Retina (tissue), 1 donor: ENCODE measurements at regions not wholly inside any gene's neighbourhood (a gene's known extent, or its start where the extent isn't known, plus 50 kb on each side); places are given as distances from the start of the nearest gene placed in this dataset.
"Not testable (repeated sequence)": the region's sequence is repeated elsewhere in the genome, so short reads cannot be mapped to it uniquely, and the experiment has no call there.

Source experiments
- DNase-seq: peaks from one replicate; pipeline ENCODE4 v3.0.0-alpha.2; 2016

DNA sequence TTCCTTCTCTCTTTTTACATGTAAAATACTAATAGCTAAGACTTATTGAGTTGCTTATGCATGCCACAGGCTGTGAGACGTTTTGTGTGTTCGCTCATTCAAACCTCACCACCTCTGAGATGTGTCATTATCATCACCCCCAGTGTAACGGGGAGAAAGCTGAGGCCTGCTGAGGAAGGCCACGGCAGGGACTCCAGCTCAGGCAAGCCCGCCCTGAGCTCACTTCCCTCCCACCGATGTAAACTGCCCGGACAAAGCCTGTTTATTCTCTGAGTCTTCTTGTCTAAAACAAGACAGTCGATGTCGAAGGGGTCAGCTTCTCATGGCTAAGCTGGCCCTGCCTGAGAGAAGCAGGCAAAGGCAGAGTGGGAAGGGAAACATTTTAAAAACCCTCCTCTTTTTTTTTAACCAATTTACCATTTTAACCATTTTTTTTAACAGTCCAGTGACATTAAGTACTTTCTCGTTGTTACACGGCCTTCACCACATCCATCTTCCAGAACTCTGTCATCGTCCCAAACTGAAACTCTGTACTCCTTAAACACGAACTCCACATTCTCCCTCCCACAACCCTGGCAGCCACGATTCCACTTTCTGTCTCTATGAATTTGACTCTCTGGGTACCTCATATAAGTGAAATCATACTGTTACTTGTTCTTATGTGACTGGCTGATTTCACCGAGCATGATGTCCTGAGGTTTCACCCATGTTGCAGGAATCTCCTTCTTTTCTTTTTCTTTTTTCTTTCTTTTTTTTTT, 204.8 kb upstream of the GALNT2 start:
- peak; percentile 50 for DNase-seq

DNA sequence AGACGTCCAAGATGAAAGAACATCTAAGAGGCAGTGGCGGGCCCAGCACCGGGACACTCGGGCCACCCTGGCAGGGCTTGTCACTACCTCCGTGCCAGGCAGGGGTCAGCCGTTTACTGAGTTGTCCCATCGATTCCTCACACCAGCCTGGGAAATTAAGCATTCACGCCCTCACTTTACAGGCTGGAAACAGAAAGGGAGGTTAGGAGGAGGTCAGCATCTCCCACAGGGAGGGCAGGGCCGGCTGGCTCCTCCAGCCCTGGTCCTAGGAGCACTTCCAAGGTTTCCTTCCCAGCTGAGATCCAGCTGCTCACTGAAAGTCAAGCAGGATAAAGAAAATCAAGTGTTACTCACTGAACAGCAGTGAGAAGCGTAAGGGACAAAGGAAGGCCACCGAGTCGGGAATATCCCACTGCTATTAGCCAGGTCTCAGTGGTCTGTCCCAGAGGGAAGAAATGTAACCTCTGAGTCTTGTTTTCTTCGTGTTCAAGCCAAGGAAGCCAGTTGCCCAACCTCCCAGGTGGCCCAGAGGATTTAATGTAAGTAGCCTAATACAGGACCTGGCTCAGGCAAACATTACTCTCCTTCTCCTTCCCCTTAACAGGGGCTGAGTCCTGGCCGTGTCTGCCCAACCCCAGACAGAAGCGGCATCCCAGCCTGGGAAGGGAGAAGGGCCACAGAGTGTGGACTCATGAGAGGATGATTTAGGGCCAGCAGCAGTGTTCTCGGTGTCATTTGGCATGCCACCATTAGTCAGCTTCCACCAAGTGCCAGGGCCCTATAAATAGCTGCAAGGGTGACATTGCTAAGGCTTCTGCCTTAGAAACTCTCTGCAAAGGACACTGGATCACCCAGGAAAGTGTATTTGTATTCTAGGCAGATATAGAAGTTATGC, 203.1 kb upstream of the GALNT2 start:
- peak; percentile 45 for DNase-seq

DNA sequence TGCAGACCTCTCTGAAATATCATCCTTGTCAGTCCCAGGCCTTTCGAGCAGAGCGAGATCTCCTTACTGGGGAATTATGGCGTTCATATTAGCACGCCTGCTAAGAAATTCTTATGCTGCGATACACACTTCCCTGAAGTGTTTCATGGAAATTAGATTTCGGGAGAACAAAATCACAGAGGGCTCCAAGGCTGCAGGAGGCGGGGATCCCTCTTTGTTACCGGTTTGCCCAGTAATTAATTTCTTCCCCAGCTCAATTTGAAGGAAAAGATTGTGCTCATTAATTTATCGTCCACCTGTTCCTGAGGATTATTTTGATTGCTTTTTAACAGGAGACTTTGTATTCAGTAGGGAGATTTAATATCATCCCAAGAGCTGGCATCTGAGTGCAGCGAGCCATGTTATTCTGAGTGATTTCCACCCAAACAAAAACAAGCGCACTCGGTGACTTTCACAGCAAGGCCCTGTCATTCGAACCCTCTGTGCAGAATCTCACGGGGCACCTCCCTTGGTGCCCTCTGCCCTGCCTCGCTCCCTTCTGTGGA, 202.3 kb upstream of the GALNT2 start:
- peak; percentile 52 for DNase-seq

DNA sequence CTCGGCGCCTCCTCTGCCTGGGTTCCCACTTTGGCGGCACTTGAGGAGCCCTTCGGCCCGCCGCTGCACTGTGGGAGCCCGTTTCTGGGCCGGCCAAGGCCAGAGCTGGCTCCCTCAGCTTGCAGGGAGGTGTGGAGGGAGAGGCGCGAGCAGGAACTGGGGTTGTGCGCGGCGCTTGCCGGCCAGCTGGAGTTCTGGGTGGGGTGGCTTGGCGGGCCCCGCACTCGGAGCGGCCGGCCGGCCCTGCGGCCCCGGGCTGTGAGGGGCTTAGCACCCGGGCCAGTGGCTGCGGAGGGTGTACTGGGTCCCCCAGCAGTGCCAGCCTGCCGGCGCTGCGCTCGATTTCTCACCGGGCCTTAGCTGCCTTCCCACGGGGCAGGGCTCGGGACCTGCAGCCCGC, 201.7 kb upstream of the GALNT2 start:
- DNase-seq: not testable (repeated sequence)

DNA sequence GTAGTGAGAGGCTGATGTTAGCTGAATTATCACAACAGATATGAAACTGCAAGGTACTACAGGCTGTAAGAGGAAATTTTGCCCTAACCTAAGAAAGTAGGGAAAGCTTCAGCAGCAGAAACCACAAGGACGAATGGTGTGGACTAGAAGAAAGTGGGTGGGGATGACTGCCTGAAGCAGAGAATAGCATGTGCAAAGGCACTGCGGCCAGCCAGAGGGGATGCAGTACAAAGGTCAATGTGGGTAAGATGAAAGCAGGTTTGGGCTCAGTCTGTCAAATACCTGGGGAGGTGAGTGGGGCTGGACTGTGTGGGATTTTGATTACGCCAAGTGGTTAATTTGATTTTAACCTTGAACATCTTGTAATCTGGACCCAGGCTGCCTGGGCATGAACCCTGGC, 199.3 kb upstream of the GALNT2 start:
- no peak for DNase-seq

DNA sequence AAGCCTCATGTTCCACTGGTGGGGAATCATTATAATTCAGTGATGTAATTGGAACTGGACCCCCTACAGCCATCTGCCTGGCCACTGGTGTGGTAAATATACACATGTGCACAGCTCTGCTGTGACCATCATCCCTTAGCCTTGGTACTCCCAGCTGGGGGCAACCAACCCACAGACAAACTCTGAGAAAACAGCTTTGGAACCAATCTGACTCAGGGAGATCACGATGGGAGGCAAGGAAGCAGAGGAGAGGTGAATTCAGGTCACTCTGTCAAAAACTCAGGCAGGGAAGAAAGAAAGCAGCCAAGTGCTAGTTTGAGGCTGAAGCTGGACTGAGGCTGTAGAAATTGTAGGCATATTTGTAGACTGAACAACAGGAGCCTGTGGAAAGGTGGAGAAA, 197.8 kb upstream of the GALNT2 start:
- no peak for DNase-seq

DNA sequence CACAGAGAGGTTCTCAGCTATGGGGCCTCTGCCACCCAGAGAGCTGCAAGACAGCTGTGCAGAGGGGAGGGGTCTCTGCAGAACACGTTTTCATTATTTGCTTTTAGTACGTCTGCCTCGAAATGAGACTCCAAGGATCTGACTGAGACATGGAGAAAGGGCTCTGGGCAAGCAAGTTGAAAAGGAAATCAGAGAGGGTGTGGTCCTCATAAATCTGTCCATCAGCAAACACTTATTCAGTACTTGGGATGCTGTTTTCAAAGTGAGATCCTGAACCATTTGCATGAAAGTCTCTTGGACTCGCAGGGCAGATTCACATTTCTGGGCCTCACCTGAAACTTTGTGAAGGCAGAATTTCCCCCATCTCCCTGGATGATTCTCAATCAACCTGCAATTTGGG, 197.4 kb upstream of the GALNT2 start:
- no peak for DNase-seq

DNA sequence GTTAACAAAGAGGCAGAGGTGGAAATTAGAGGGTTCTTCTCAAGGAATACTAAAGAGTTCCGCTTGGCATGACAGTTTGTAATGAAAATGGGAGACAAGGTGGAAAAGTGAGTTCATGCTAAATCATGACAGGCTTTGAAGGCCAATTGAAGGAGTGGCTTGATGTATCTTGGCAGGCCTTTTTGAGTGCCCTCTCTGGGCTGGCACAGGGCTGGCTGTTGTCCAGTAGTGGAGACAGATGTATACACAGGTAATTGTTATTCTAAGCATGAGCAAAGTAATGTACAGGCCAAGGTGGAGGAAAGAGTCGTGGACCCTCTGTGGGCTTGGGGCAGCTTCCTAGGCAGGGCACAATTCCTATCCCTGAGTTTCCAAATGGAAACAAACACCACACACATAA, 196.7 kb upstream of the GALNT2 start:
- no peak for DNase-seq

DNA sequence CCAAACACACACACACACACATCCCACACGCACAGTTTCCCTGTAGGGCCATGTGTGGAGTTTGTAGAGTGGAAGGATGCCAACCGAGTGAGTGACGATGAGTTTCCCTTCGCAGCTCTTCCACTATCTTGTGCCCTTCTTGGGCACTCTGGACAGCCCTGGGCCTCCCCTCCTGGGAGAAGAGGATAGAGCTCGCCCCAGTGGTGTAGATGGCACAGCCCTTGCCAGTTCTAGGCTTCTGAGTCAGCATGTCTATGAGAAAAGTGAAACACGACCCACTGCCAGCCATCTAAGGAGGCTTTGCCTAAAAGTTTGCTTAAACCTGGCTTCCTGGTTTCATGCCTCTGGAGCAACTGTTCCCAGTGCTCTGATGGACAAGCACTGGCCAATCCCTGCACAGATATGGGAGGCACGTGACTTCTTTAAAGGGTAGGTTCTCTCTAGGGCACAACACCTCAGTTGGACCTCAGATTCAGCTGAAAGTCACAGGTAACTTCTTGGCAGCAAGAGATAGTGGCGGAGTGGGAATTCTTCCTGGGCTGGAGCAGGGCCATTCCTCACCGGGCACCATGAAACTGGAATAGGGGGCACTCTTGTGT, 195.9 kb upstream of the GALNT2 start:
- DNase-seq: no peak

DNA sequence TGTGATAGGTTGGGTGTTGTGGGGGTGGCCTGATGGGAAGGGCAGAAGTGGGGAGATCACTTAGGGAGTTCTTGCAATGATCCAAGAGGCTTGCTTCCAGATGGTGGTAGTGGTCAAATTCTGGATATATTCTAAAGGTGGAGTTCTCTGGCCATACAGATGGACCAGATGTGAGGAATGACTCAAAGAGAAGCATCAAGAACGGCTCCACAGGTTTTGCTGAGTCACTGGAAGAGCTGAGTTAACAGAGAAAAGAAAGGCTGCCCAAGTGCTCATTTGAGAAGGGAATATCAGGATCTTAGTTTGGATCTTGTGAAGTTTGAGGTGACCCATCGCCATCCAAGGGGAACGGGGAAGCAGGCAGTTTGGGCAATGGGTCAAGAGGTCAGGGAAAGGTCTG, 192.9 kb upstream of the GALNT2 start:
- DNase-seq: no peak

DNA sequence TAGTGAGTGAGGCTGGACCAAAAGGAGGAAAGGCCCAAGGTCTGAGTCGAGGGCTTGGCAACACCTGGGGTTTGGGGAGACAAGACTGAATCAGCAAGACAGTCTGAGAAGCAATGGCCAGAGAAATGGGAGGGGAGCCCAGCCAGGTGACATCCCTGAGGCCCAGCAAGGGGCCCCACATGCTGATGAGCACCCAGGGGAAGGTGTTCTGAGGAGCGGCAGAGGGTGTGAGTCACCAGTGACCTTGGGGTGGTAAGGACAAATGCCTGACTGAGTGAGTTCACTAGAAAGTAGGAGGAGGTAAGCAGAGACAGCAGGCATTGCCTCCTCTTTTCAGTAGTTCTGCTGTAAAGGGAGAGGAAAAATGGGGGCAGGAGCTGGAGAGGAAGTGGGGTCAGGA, 192.4 kb upstream of the GALNT2 start:
- no peak for DNase-seq

DNA sequence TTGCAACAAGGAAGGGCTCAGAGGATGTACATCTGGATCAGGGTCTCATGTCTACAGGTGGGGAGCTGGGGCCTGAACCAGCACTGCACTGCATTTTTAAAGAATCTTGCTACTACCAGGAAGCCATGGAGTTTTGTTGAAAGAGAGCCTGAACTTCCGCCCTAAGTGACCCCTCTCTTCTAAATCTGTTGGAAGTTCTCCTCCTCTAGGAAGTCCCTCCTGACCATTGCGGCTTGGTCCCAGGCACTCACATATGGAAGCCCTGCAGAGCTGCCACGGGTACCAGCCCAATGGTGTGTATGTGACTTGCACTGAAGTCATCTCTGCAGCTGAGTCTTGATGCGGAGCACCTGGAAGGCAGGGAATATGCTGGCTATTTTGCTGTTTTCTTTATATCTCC, 192.0 kb upstream of the GALNT2 start:
- DNase-seq: no peak

DNA sequence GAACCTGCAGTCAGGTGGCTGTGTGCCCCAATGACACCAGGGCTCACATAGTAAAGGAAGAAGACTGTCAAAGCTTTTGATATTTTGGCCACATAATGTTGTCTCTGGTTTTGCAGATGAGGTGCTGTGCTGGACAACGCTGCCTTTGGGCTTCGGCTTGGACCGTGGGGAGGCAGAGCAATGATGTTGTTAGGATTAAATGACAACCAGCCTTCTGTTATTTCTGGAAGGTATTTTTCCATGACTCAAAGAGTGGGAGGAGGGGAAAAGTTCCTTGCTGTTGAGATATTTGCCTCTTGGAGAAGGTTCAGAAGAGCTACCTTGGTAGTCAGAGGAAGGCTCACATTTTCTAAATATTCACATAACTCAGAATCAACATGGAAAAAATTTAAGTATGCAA, 187.3 kb upstream of the GALNT2 start:
- no peak for DNase-seq

DNA sequence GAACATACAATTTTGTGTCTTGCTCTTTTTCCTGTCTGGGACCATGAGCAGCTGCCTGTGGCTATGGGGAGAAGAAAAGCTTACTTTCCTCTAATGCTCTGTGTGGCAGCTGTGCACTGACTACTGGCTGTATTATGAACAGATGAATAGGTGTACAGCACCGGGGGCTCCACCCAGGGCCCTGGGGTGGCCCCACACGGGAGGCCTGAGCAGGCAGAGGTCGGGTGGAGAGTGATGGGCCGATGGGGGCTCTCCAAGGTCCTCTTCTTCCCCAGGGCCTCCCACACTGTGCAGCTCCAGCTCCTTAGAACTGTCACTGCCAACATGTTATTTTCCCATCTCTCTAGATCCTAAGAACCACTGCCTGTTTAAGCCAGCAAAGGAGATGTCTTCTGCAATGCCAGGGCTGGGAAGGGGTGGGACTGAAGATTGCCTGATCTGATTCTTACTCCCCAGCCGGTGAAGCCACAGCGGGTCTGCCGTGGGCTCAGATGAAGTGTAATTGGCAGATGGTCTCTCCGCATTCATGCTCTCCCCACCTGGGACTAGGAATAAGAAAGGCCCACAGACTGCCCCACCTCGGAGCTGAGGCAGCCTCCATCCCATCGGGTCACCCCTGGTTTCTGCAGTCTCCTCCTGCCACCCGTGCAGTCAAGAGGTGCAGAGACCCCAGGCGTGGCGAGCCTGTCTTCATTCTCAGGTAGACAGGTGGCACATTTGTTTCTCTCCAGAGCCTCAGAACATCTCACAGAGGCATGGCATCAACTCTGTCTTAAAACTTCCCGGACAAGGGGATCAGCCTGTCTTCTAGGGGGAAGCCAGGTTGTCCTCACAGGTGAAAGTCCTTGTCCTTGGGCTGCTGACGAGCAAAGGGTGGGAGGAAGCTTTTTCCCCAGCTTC, 186.5 kb upstream of the GALNT2 start:
- DNase-seq: no peak

DNA sequence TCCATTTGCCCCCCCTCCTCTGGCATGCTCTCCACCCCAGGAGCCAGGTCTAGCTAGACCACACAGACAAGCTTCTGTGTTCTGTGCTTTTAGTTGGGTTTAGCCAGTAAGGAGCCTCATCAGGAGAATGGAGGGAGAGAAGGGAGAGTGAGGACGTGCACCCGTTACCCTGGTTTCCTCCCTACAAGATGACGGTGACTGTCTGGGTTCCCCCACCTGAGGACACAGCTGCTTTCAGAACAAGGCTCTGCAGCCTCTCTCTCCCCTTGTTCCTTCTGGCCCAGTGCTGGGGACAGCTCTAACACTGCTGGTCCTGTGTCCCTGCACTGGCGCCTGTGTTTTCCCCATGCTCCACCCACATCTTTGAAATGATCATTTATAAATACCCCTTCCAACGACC, 184.4 kb upstream of the GALNT2 start:
- DNase-seq: no peak

DNA sequence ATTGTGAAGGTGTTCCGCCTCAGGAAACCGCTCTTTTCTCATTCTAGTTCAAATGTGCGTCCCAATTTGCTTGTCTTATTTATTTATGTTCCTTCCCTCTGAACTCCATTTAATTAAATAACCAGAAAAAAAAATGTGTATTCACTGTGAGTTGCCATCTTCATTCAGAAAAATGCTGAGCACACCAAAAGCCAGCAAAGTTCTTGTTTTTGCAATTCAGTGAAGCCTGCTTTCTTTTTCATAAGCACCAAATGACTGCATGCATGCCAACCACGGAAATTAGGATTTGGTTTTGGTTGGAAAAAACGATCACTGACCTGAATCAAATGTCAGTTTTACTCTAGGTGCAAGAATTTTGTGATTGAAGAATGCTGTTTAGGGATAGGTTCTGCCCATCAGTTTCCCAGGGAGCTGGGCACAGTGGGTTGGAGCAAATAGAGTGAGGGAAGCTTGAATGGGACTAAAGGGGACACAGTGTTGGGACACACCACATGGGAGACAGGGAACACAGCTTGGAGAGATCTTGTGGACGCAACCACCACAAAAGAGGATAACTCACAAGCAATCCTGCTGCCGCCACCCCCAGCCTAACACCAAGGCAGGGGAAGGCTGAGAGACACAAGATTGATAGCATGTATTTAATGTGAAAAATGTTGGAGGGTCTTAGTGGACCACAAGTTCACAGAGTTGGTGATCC, 183.4 kb upstream of the GALNT2 start:
- no peak for DNase-seq

DNA sequence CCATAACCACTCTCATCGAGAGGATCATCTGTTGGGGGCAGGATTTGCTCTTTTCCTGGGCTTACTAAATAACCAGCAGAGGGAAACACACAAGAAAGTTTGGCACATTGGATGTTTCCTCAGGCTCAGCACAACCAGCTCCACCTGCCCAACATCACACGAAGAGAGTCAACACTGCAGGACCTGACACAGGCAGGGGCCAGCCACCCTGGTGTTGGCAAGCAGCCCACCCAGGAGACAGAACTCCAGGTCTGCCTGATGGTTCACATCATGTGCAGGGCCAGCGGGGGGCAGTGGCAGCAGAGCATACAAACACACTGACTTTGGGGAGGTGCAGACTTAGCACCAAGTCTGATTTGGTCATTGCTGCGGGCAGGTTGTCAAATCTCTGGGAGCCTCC, 182.3 kb upstream of the GALNT2 start:
- DNase-seq: no peak

DNA sequence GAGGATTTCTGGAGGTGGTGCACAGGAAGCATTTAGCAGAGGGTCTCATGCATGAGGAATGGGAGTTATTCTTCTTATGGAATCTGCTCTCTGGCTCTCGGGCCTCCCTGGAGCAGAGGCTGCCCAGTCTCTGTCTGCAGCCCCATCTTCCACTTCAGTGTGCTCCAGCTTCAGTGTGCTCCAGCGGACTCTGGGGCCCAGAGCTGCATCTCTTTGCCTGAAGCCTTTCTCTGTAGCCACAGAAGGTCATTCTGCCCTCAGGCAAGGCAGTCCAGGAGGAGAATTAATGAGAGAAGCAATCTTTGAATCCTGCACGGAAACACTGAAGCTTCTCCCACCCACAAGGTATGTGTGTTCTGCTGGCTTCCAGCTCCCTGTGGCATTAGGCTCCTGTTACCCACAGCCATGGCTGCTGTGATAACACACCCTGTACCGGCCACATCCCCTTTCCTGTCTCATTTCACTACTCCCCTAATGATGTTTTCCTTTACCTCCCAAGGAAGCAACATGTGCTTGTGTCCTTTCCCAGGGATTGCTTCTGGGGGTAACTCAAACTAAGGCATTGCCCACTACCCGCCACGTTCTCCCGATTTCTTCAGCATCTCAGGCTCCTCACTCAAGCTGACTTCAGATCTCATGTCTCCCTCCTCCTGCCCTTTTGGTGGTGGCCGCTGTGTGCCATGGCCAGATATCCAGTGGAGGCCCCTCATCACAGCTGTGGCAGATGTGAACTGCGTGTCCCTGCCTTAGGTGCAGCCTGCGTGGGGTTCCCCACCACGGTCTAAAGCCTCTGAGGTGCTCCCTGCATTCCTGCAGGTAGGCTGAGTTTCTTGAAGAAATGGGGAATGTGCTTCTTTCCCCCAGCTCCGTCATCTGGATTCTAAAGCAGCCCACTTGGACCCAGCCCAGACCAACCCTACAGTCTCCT, 181.2 kb upstream of the GALNT2 start:
- no peak for DNase-seq

DNA sequence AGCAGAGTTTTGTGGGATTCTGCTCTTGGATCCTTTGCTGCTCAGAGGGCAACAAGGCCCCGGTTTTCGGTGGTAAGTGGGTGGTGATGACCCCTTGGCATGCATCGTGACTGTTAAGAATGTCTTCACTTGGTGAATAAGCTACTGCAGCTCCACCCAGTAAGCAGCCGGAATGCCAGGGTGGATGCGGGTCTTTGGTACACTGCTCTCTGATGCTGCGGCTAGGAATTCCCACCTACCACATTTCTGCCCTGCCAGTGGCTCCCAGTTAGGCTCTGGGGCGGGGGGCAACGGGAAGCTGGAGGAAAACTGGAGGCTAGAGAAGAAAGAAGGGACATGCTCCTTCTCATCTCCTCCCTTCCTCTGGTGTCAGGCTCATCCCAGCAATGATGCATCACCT, 180.4 kb upstream of the GALNT2 start:
- DNase-seq: no peak

DNA sequence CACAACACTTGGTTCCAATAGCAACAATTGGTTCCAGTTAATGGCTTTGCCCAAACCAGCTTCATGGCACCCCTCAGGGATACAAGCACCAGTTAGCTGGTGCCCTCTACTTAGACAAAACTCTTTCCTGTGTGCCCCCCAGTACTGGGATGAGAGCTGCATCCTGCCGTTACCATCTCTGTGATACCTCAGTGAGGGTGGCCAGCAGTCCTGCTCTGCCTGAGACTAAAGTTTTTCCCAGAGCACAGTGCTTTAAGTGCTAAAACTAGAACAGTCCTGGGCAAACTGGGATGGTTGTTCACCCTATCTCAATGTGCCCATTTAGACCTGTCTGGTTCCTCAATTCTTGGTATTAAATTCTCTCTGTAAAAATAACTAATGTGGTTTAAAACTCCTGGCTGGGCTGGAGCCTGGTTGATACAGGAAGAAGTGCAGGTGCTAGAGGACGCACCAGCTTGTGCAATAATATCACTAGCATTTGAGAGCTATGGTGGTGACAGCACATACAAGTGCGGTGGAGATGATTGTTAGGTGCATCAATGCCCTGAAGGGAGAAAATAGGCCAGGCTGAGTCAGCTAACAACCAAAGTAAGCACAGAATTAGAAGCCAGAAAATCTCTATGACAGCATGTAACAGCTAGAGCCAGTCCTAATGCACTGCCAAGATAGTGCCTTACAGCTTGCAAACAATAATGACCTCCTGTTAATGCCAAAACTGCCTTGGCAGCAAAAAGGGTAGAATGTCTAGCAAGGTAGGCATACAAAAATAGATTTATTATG, 179.8 kb upstream of the GALNT2 start:
- no peak for DNase-seq
